ENCODE measurements at regions not wholly inside any gene's neighbourhood (a gene's known extent, or its start where the extent isn't known, plus 50 kb on each side); places are given as distances from the start of the nearest gene placed in this dataset.

DNA sequence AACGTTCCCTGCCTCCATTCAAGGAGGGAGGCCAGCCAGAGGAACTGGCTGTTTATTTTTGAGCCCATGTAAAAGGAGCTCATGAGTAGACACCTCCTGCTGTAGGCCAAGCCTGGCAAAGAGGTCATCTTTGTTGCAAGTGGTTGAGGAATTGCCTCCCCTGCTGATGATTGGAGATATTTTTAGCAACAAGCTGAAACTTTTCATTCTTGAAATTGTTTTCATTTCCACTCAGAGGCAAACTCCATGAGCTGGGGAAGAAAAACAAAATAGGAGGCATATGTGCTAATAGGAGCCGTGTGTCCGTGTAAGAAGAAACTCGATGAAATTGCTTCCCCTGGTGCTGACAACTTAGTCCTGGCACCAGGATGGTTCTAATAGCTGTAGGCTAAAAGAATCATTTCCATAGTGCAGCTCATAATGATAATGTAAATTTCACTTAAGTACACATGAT is 440.1 kb upstream of the FAR2 start:
- TF ChIP-seq EGR1 (IDR thresholded peaks at IDR 0.05) (no peak), NFIC (IDR thresholded peaks at IDR 0.05) (no peak), YY1 (IDR thresholded peaks at IDR 0.05; ENCODE audit: low read depth) (no peak), TEAD4 (IDR thresholded peaks at IDR 0.05) (no peak), RAD21 (IDR thresholded peaks at IDR 0.05; ENCODE audit: low read depth) (no peak), CEBPB (IDR thresholded peaks at IDR 0.05) (no peak), TCF12 (IDR thresholded peaks at IDR 0.05; ENCODE audit: low read depth) (no peak), FOXM1 (IDR thresholded peaks at IDR 0.05; ENCODE audit: borderline replicate concordance, low read depth) (no peak), EP300 (IDR thresholded peaks at IDR 0.05; ENCODE audit: borderline replicate concordance) (no peak), TAF1 (IDR thresholded peaks at IDR 0.05; ENCODE audit: low read depth) (no peak), ZBTB7A (IDR thresholded peaks at IDR 0.05; ENCODE audit: low read depth) (no peak), CREB1 (IDR thresholded peaks at IDR 0.05; ENCODE audit: low read depth) (no peak)
- TF ChIP-seq, protein P1, sequence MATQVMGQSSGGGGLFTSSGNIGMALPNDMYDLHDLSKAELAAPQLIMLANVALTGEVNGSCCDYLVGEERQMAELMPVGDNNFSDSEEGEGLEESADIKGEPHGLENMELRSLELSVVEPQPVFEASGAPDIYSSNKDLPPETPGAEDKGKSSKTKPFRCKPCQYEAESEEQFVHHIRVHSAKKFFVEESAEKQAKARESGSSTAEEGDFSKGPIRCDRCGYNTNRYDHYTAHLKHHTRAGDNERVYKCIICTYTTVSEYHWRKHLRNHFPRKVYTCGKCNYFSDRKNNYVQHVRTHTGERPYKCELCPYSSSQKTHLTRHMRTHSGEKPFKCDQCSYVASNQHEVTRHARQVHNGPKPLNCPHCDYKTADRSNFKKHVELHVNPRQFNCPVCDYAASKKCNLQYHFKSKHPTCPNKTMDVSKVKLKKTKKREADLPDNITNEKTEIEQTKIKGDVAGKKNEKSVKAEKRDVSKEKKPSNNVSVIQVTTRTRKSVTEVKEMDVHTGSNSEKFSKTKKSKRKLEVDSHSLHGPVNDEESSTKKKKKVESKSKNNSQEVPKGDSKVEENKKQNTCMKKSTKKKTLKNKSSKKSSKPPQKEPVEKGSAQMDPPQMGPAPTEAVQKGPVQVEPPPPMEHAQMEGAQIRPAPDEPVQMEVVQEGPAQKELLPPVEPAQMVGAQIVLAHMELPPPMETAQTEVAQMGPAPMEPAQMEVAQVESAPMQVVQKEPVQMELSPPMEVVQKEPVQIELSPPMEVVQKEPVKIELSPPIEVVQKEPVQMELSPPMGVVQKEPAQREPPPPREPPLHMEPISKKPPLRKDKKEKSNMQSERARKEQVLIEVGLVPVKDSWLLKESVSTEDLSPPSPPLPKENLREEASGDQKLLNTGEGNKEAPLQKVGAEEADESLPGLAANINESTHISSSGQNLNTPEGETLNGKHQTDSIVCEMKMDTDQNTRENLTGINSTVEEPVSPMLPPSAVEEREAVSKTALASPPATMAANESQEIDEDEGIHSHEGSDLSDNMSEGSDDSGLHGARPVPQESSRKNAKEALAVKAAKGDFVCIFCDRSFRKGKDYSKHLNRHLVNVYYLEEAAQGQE (IDR thresholded peaks at IDR 0.05; ENCODE audit: low read depth), result no peak
- TF ChIP-seq, protein P2, sequence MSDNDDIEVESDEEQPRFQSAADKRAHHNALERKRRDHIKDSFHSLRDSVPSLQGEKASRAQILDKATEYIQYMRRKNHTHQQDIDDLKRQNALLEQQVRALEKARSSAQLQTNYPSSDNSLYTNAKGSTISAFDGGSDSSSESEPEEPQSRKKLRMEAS (IDR thresholded peaks at IDR 0.05), result no peak
- TF ChIP-seq, protein P3, sequence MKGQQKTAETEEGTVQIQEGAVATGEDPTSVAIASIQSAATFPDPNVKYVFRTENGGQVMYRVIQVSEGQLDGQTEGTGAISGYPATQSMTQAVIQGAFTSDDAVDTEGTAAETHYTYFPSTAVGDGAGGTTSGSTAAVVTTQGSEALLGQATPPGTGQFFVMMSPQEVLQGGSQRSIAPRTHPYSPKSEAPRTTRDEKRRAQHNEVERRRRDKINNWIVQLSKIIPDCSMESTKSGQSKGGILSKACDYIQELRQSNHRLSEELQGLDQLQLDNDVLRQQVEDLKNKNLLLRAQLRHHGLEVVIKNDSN (IDR thresholded peaks at IDR 0.05), result no peak

DNA sequence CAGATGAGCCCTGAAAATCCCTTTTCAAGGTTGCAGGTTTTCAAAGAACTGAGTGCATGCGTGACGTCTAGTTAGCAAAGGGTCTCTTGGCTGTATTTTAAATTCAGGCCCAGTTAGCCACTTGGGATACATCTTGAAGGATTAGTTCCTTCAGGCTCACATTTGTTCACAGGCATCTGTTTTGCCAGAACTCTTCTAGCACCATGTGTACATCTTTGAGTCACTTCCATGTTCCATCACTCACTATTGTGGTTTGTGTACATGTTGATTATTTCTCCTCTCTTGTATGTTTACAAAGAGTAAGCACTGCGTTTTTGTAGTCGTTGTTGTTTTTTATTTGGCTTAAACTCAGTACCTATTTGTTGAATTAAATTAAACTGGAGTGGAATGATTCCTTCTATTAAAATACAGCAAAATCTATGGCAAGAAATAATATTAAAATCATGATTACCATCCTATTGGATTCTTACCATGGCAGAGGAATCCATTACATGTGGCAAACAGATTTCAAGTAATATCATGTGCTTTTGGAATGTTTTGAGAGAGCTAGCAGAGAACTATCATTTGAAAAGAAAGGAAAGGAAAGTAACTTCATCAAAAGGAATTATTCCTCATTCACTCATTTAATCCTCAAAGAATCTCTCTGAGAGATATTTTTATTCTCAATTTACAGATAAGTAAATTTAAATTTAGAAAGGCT is 438.9 kb upstream of the FAR2 start:
- TF ChIP-seq, protein P2 (IDR thresholded peaks at IDR 0.05), result no peak
- TF ChIP-seq EGR1 (IDR thresholded peaks at IDR 0.05) (no peak), TAF1 (IDR thresholded peaks at IDR 0.05; ENCODE audit: low read depth) (no peak)

DNA sequence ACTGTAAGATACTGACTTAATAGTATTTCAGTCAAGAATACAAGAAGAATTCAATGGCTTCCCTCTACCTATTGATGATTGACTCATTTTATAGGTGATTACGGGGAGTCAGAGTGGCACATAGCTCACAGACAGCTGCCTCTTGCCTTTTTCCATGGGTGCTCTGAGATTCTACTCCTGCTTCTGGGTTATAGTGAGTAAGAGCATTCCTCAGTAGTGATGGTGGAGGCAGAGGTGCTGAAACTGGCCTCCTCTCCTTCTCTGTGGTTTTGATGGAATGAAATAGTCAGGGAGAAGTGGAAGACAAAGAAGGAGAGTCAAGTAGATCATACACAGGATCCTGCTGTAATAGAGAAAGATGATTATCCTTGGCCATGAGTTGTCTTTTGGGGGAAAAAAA is 438.2 kb upstream of the FAR2 start:
- TF ChIP-seq ZBTB7A (IDR thresholded peaks at IDR 0.05; ENCODE audit: low read depth) (no peak), CREB1 (IDR thresholded peaks at IDR 0.05; ENCODE audit: low read depth) (no peak), TAF1 (IDR thresholded peaks at IDR 0.05; ENCODE audit: low read depth) (no peak), TCF12 (IDR thresholded peaks at IDR 0.05; ENCODE audit: low read depth) (no peak), EGR1 (IDR thresholded peaks at IDR 0.05) (no peak), CEBPB (IDR thresholded peaks at IDR 0.05) (no peak), NFIC (IDR thresholded peaks at IDR 0.05) (no peak), EP300 (IDR thresholded peaks at IDR 0.05; ENCODE audit: borderline replicate concordance) (no peak), YY1 (IDR thresholded peaks at IDR 0.05; ENCODE audit: low read depth) (no peak), FOXM1 (IDR thresholded peaks at IDR 0.05; ENCODE audit: borderline replicate concordance, low read depth) (no peak), TEAD4 (IDR thresholded peaks at IDR 0.05) (no peak), RAD21 (IDR thresholded peaks at IDR 0.05; ENCODE audit: low read depth) (no peak)
- TF ChIP-seq, protein P1 (IDR thresholded peaks at IDR 0.05; ENCODE audit: low read depth), result no peak
- TF ChIP-seq, protein P2 (IDR thresholded peaks at IDR 0.05), result no peak
- TF ChIP-seq, protein P3 (IDR thresholded peaks at IDR 0.05), result no peak

DNA sequence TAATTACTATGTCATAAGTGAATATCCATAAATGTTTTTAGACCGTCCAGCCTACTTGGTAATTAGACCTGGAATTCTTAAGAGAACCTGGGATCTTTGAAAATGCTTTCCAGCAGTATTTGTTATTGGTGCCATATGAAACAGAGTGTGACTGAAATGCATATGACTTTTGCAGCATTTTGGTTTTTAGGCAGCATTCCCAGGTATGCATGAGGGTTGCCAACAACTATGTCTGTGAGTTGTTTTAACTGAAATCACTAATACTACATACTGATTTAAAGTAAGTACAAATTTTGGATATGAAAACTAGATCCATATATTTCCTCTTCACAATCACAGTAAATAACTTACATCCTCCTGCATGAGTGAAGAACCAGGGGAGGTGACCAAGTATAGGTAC is 437.7 kb upstream of the FAR2 start:
- TF ChIP-seq CREB1 (IDR thresholded peaks at IDR 0.05; ENCODE audit: low read depth), result no peak
- no peak for TF ChIP-seq EGR1 (IDR thresholded peaks at IDR 0.05)
- no peak for TF ChIP-seq ZBTB7A (IDR thresholded peaks at IDR 0.05; ENCODE audit: low read depth)
- TF ChIP-seq EP300 (IDR thresholded peaks at IDR 0.05; ENCODE audit: borderline replicate concordance), result no peak
- no peak for TF ChIP-seq YY1 (IDR thresholded peaks at IDR 0.05; ENCODE audit: low read depth)
- TF ChIP-seq TCF12 (IDR thresholded peaks at IDR 0.05; ENCODE audit: low read depth), result no peak
- TF ChIP-seq, protein P1 (IDR thresholded peaks at IDR 0.05; ENCODE audit: low read depth), result no peak
- no peak for TF ChIP-seq CEBPB (IDR thresholded peaks at IDR 0.05)
- TF ChIP-seq, protein P3 (IDR thresholded peaks at IDR 0.05), result no peak
- no peak for TF ChIP-seq RAD21 (IDR thresholded peaks at IDR 0.05; ENCODE audit: low read depth)
- TF ChIP-seq NFIC (IDR thresholded peaks at IDR 0.05), result no peak
- TF ChIP-seq TEAD4 (IDR thresholded peaks at IDR 0.05), result no peak
- TF ChIP-seq, protein P2 (IDR thresholded peaks at IDR 0.05), result no peak
- TF ChIP-seq FOXM1 (IDR thresholded peaks at IDR 0.05; ENCODE audit: borderline replicate concordance, low read depth), result no peak

Measured in Ishikawa (cell line).